Lower leg skin (tissue), 4 donors: ENCODE measurements at regions not wholly inside any gene's neighbourhood (a gene's known extent, or its start where the extent isn't known, plus 50 kb on each side); places are given as distances from the start of the nearest gene placed in this dataset.

Experiments
- DNase-seq, 2 donors: peaks; one replicate each; pipeline ENCODE4 v3.0.0-alpha.2; 2019; ENCODE audit warnings: low spot score in 2 of 2
- H3K4me3 ChIP-seq: fragments of 200-600 bp; sonication (generic); 2 replicates; pipeline ENCODE4 v1.5.1; 2017; ENCODE audit warnings: mild to moderate bottlenecking, low read depth; ENCODE audit not compliant: poor library complexity, severe bottlenecking
- CTCF ChIP-seq, 3 donors: fragments of 450-650 bp; IDR thresholded peaks; one replicate each; pipeline ENCODE4 v1.5.1; 2016; ENCODE audit warnings: antibody characterized with exemption in 3 of 3, mild to moderate bottlenecking in 3 of 3, moderate library complexity in 2 of 3
- POLR2A ChIP-seq, 2 donors: fragments of 450-650 bp; IDR thresholded peaks; one replicate each; pipeline ENCODE4 v1.6.1; 2016 to 2017; ENCODE audit warnings: antibody characterized with exemption in 2 of 2, mild to moderate bottlenecking in 1 of 2, moderate library complexity in 1 of 2
- WGBS, 2 donors: methylation state at CpG; one replicate each; pipeline ENCODE4 v1.1.5; 2018; 5-methylcytosine and 5-hydroxymethylcytosine counted together
- intact Hi-C: fragments of 100-400 bp; cut with DNase I; formaldehyde crosslinking; loops from one replicate; pipeline ENCODE4 v1.15.0; 2023; ENCODE audit warnings: low total_unique reads

GRCh38 chr2:186195696-186196095 is 290.4 kb upstream of the ZC3H15 start:
- intact Hi-C loops = no loop called here
- no peak for DNase-seq
- WGBS, 2 donors = 79 to 83% methylated on average over 3 of the region's 3 CpGs
- TF ChIP-seq POLR2A (IDR thresholded peaks at IDR 0.05) (no peak), CTCF (IDR thresholded peaks at IDR 0.05) (no peak)
- no peak overlapping the region for H3K4me3 ChIP-seq

GRCh38 chr2:186197955-186198354 is 288.1 kb upstream of the ZC3H15 start:
- H3K4me3 ChIP-seq = no peak overlapping the region
- intact Hi-C loops = no loop called here
- no peak for TF ChIP-seq CTCF (IDR thresholded peaks at IDR 0.05)
- no peak for TF ChIP-seq POLR2A (IDR thresholded peaks at IDR 0.05)
- DNase-seq = no peak
- WGBS, 2 donors = 86 to 94% methylated on average over 1 of the region's 1 CpG

DNA sequence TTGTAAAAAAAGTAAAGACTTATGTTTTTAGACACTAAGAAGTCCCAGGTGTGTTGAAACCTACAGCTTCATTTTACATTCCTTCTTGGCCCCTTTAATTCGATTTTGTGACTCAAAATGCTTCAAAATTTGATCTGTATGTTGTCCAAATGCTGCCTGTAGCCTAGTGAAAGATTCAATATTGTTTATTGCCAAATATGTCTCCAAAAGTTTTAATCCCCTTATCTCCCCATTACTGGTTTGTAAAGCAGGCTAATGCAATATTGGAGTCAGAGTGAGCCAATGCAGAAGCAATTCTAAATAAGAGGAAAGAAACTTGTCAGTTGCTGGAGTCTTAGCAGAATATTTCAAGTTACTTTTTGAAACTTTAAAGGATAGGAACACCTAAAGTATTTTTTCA is 287.0 kb upstream of the ZC3H15 start:
- 60 to 65% methylated on average over 1 of the region's 1 CpG for WGBS, 2 donors
- TF ChIP-seq POLR2A (IDR thresholded peaks at IDR 0.05) (no peak), CTCF (IDR thresholded peaks at IDR 0.05) (no peak)

GRCh38 chr2:186201371-186201770 is 284.7 kb upstream of the ZC3H15 start:
- no peak overlapping the region for H3K4me3 ChIP-seq
- DNase-seq = no peak
- TF ChIP-seq POLR2A (IDR thresholded peaks at IDR 0.05) (no peak), CTCF (IDR thresholded peaks at IDR 0.05) (no peak)
- intact Hi-C loops = no loop called here

More for the DNA sequence above, 287.0 kb upstream of the ZC3H15 start:
- no peak overlapping the region for H3K4me3 ChIP-seq
- intact Hi-C loops = no loop called here
- no peak for DNase-seq

DNA sequence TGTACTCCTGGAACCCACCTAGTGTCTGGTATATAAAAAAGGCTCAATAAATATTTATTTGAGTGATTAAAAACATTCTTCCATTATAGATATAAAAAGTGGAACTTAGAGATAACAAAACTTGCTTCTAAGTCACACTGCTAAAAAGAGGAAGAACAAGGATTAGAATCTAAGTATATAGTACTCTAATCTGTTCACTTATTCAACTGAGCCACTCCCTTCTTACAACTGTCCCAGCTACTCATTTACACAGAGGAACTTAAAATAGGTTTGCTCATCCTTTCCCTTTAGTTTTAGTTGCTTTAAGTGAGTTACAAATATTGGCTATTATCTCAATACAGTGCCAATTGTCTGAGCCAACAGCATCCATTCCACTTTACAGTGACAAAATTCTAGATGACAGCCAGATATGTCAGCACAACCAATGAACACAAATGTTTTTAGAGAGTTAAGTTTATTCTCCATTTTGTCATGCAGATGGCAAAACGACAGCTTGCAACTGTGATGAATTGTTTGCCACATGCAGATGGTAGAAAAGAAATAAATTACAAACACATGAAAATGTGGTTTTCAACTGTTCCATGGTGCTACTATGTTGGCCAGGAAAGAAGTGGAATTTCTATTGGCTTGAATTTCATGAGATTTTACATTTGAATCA is 280.7 kb upstream of the ZC3H15 start:
- WGBS, 2 donors = 17 to 41% methylated on average over 1 of the region's 1 CpG

More for the DNA sequence above, 280.7 kb upstream of the ZC3H15 start:
- H3K4me3 ChIP-seq = no peak overlapping the region
- intact Hi-C loops = no loop called here
- no peak for DNase-seq
- TF ChIP-seq POLR2A (IDR thresholded peaks at IDR 0.05) = no peak
- TF ChIP-seq CTCF (IDR thresholded peaks at IDR 0.05) = no peak
